ENCODE measurements at regions not wholly inside any gene's neighbourhood (a gene's known extent, or its start where the extent isn't known, plus 50 kb on each side); places are given as distances from the start of the nearest gene placed in this dataset.

DNA sequence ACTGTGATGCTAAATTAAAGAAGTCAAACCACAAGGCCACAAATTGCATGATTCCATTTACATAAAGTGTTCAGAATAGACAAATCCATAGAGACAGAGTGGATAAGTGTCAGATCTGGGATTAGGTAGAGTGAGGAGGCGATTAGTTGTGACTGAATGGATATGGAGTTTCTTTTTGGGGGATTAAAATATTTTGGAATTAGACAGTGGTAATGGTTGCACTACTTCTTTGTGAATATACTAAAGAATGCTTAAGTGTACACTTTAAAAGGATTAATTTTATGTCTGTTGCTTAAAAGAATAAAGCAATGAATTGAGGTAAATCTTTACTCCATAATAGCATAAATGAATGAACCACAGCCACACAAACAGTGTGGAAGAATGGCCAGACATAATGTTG, 175.5 kb upstream of the CADM2 start:
- TF ChIP-seq, protein P1, sequence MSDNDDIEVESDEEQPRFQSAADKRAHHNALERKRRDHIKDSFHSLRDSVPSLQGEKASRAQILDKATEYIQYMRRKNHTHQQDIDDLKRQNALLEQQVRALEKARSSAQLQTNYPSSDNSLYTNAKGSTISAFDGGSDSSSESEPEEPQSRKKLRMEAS (IDR thresholded peaks at IDR 0.05; ENCODE audit: low read depth, low read length), result no peak
- TF ChIP-seq, protein P2, sequence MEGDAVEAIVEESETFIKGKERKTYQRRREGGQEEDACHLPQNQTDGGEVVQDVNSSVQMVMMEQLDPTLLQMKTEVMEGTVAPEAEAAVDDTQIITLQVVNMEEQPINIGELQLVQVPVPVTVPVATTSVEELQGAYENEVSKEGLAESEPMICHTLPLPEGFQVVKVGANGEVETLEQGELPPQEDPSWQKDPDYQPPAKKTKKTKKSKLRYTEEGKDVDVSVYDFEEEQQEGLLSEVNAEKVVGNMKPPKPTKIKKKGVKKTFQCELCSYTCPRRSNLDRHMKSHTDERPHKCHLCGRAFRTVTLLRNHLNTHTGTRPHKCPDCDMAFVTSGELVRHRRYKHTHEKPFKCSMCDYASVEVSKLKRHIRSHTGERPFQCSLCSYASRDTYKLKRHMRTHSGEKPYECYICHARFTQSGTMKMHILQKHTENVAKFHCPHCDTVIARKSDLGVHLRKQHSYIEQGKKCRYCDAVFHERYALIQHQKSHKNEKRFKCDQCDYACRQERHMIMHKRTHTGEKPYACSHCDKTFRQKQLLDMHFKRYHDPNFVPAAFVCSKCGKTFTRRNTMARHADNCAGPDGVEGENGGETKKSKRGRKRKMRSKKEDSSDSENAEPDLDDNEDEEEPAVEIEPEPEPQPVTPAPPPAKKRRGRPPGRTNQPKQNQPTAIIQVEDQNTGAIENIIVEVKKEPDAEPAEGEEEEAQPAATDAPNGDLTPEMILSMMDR (IDR thresholded peaks at IDR 0.05; ENCODE audit: low read depth, low read length), result no peak
- no peak for TF ChIP-seq POLR2A (IDR thresholded peaks at IDR 0.05; ENCODE audit: extremely low read depth, insufficient read length)
- TF ChIP-seq MYC (IDR thresholded peaks at IDR 0.05; ENCODE audit: low read depth, low read length), result no peak
- no peak for DNase-seq (ENCODE audit: low read depth)
- H3K4me3 ChIP-seq (ENCODE audit: low read depth, low read length), result no peak overlapping the region

- DNase-seq (ENCODE audit: low read depth), result no peak
- H3K4me3 ChIP-seq (ENCODE audit: low read depth, low read length), result no peak overlapping the region
- TF ChIP-seq POLR2A (IDR thresholded peaks at IDR 0.05; ENCODE audit: extremely low read depth, insufficient read length) (no peak), MYC (IDR thresholded peaks at IDR 0.05; ENCODE audit: low read depth, low read length) (no peak)
- TF ChIP-seq, protein P2 (IDR thresholded peaks at IDR 0.05; ENCODE audit: low read depth, low read length), result no peak
- TF ChIP-seq, protein P1 (IDR thresholded peaks at IDR 0.05; ENCODE audit: low read depth, low read length), result no peak
Measured at GRCh38 chr3:84789961-84790360, 168.8 kb upstream of the CADM2 start.

DNA sequence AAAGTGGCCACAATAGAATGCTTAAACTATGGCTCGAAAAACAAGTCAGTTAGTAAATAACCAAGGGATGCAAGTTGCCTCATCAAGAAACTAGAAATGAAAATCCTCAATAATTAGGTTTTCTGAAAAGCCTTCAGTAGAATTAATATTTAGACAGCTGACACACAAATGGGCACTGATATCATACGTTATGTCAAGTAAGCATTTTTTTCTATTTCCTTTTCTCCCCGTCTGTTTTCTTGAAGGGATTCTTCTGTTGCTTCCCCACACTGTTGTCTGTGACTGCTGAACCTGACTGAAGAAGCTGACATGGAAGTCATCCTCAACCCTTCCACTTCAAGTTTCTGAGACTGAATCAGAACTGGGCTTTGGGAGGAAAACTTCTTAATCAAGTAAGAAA, 151.8 kb upstream of the CADM2 start:
- DNase-seq (ENCODE audit: low read depth), result no peak
- H3K4me3 ChIP-seq (ENCODE audit: low read depth, low read length), result no peak overlapping the region
- no peak for TF ChIP-seq MYC (IDR thresholded peaks at IDR 0.05; ENCODE audit: low read depth, low read length)
- TF ChIP-seq, protein P1 (IDR thresholded peaks at IDR 0.05; ENCODE audit: low read depth, low read length), result no peak
- TF ChIP-seq, protein P2 (IDR thresholded peaks at IDR 0.05; ENCODE audit: low read depth, low read length), result no peak
- TF ChIP-seq POLR2A (IDR thresholded peaks at IDR 0.05; ENCODE audit: extremely low read depth, insufficient read length), result no peak

GRCh38 chr3:84820126-84820525, 138.7 kb upstream of the CADM2 start:
- DNase-seq (ENCODE audit: low read depth), result no peak
- TF ChIP-seq, protein P2 (IDR thresholded peaks at IDR 0.05; ENCODE audit: low read depth, low read length), result no peak
- TF ChIP-seq, protein P1 (IDR thresholded peaks at IDR 0.05; ENCODE audit: low read depth, low read length), result no peak
- no peak for TF ChIP-seq POLR2A (IDR thresholded peaks at IDR 0.05; ENCODE audit: extremely low read depth, insufficient read length)
- H3K4me3 ChIP-seq (ENCODE audit: low read depth, low read length), result no peak overlapping the region

- DNase-seq (ENCODE audit: low read depth), result no peak
- no peak overlapping the region for H3K4me3 ChIP-seq (ENCODE audit: low read depth, low read length)
- TF ChIP-seq, protein P2 (IDR thresholded peaks at IDR 0.05; ENCODE audit: low read depth, low read length), result no peak
- no peak for TF ChIP-seq POLR2A (IDR thresholded peaks at IDR 0.05; ENCODE audit: extremely low read depth, insufficient read length)
- TF ChIP-seq, protein P1 (IDR thresholded peaks at IDR 0.05; ENCODE audit: low read depth, low read length), result no peak
- no peak for TF ChIP-seq MYC (IDR thresholded peaks at IDR 0.05; ENCODE audit: low read depth, low read length)
Measured at GRCh38 chr3:84820906-84821305, 137.9 kb upstream of the CADM2 start.

GRCh38 chr3:84825817-84826216, 133.0 kb upstream of the CADM2 start:
- no peak overlapping the region for H3K4me3 ChIP-seq (ENCODE audit: low read depth, low read length)
- no peak for DNase-seq (ENCODE audit: low read depth)
- TF ChIP-seq, protein P1 (IDR thresholded peaks at IDR 0.05; ENCODE audit: low read depth, low read length), result no peak
- no peak for TF ChIP-seq MYC (IDR thresholded peaks at IDR 0.05; ENCODE audit: low read depth, low read length)
- TF ChIP-seq, protein P2 (IDR thresholded peaks at IDR 0.05; ENCODE audit: low read depth, low read length), result no peak
- no peak for TF ChIP-seq POLR2A (IDR thresholded peaks at IDR 0.05; ENCODE audit: extremely low read depth, insufficient read length)

Measured in NB4 (cell line).